ENCODE measurements at regions not wholly inside any gene's neighbourhood (a gene's known extent, or its start where the extent isn't known, plus 50 kb on each side); places are given as distances from the start of the nearest gene placed in this dataset.
"Not testable (repeated sequence)": the region's sequence is repeated elsewhere in the genome, so short reads cannot be mapped to it uniquely, and the experiment has no call there.

DNA sequence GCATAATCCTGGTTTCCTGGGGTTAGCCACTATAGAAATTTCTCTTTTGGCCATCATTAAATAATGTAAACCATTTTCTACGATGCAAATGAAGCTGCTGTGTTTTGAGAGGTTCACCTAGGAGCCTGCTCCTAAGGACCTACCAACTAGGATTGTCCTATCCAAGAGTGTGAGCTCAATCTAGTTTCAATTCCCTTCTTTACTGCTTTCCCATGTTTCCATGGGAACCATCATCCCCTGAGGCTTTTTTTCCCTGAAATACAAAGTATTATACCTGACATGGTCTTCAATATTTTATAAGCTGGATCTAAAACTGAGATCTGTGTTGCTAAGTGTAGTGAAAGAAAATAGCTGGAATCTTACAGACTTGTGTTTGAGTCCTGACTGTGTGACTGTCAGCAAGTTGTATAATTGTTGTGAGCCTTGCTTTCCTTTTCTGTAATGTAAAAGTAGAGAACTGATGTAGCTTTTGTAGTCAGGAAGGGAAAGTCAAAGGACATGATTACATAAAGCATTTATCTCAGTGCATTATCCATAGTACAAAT, 453.2 kb downstream of the PRR16 start:
- no peak for DNase-seq

- DNase-seq = no peak
Observed at GRCh38 chr5:120919017-120919416, 454.9 kb downstream of the PRR16 start.

DNA sequence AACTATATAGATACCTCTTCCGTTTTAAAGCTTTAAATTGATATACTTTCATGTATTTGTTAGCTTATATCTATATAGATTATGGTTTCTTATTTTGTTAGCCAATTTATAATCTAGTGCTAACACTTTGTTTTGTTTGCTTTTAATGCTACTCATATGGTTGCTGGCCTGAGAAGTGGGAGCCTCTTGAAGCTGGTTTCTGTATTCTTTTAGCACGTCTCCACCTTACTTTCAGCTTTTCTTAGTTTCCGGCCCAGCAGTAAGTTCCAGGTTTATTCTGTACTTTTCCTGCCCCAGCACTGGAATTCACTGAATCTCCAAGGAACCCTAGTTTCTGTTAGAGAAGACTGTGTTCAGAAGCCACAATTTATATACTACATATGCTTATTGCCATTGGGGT, 458.9 kb downstream of the PRR16 start:
- DNase-seq = no peak

DNA sequence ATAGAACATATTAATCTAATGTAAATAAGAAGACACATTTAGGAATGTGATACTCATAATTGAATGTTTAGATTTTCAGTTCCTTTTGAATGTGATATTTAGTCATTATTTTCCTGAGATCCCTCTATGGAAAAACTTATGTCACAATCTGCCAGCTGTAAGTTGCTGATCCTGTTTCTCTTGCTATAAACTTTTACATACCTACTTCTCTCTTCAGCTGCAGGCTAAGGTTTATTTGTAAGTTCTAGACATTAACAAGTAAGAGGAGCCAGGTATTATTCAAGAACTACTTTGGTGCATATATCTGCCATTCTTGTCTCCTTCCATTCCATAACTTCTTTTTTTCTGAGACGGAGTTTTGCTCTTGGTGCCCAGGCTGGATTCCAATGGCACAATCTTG, 462.4 kb downstream of the PRR16 start:
- no peak for DNase-seq

- DNase-seq = no peak
Observed at GRCh38 chr5:120927950-120928530, 463.9 kb downstream of the PRR16 start.

DNA sequence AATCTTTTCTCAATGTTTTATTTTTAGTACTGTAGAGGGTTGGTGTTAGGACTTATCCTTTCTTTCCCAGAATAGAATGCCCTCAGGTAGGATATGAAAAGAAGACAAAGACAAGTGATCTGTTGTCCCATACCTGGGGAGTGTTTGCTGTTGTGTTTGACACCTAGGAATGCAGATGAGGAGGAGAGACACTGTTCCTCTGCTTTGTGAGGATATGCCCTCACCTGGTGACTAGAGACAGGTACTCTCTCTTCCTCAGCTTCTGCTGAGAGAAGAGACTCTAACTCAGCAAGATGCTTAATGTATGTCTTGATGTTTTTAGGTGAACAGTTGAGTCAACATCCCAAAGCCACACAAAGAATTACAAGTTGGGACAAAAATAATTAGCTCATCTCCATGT, 468.4 kb downstream of the PRR16 start:
- no peak for DNase-seq

- DNase-seq = no peak
Observed at GRCh38 chr5:120934031-120934430, 469.9 kb downstream of the PRR16 start.

DNA sequence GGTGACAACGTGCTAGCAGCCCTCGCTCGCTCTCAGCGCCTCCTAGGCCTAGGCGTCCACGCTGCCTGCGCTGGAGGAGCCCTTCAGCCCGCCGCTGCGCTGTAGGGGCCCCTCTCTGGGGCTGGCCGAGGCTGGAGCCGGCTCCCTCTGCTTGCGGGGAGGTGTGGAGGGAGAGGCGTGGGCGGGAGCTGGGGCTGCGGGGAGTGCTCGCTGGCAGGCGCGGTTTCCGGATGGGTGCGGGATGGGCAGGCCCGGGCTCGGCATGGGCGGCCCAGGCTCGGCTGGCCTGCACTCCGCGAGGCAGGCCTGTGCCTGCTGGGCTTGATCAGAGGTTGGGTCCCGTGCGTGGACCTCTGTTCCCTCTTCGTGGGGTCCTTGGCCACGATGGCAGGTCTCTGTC, 472.6 kb downstream of the PRR16 start:
- no peak for DNase-seq

DNA sequence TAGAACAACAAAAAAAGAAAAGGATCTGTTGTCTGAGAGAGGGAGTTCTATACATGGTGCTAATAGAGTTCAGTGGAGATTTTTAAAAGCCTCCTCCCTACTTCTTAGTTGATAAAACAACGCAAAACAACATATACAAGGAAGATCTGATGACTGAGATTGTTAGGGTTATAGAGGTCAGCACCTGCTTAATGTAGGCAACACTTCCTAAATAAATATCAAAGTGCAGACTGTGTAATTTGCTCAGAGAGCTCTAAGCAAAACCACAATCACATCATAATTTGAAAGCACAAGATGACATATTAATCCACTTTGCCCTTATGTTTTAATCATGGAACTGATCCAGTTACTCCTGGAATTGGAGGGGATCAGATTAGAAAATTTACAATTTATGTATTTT, 474.5 kb downstream of the PRR16 start:
- no peak for DNase-seq

DNA sequence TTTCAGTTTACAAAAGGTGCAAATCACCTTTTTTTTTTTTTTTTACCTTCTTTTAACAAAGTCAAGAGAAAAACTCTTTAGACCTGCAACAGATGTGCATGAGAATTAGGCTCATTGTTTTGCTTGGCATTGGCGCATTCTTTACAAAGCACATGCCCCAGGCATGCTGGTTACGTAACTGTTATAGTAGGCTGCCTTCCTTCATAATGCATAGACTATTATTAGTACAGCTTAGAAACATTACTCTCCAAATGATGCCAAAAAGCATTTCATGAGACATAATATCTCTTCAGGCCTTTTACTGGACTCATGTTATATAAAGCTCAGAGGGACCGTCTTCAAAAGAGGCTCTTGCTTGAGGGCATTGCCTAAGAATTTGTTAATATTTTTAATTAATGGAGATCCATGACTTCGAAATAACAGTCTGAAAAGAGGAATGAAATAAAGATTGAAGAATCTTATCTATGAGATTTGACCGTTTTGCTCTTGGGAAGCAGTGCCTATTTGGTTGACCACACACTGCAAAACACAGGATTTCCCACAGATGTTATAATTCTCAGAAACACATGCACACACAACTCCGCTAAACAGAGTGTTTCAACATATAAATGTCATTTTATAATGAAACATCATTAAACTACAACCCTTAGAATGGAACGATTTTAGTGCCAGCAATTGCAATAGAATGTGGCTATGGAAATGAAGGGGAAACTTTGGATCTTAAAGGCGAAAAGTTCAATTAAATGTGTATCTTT, 478.7 kb downstream of the PRR16 start:
- no peak for DNase-seq

DNA sequence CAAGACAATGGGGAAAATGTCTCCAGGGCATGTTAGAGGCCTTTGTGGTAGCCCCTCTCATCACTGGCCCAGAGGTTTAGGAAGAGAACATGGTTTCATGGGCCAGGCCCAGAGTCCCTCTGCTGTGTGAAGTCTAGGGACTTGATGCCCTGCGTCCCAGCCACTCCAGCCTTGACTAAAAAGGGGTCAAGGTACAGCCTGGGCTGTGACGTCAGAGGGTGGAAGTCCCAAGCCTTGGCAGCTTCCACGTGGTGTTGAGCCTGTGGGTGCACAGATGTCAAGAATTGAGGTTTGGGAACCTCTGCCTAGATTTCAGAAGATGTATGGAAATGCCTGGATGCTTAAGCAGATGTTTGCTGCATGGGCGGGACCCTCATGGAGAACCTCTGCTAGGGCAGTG, 485.5 kb downstream of the PRR16 start:
- DNase-seq = not testable (repeated sequence)

GRCh38 chr5:120953445-120953844, 489.3 kb downstream of the PRR16 start:
- DNase-seq = not testable (repeated sequence)

DNA sequence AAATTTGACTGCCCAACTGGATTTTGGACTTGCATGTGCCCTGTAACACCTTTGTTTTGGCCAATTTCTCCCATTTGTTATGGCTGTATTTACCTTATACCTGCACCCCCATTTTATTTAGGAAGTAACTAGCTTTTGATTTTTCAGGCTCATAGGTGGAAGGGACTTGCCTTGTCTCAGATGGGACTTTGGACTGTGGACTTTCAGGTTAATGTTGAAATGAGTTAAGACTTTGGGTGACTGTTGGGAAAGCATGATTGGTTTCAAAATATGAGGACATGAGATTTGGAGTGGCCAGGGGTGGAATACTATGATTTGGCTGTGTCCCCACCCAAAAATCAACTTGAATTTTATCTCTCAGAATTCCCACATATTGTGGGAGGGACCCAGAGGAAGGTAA, 490.2 kb downstream of the PRR16 start:
- no peak for DNase-seq

GRCh38 chr5:120955795-120956194, 491.7 kb downstream of the PRR16 start:
- no peak for DNase-seq

DNA sequence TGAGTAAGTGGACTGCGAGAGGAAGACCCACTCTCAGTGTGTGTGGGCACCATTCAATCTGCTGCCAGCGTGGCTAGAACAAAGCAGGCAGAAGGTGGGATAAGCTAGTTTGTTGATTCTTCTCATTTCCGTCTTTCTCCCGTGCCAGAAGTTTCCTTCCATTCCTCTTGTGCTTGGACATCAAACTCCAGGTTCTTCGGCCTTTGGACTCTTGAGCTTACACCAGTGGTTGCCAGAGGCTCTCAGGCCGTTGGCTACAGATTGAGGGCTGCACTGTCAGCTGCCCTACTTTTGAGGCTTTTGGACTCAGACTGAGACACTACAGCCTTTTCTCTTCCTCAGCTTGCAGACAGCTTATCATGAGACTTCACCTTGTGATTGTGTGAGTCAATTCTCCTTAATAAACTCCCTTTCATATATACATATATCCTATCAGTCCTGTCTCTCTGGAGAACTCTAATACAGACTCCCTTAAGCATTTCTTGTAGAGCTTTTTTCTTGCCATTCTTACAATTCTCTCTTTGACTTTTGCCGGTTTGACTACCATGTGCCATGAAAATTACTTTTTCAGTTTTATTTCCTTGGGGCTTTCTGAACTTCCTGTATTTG, 494.9 kb downstream of the PRR16 start:
- DNase-seq = no peak

DNA sequence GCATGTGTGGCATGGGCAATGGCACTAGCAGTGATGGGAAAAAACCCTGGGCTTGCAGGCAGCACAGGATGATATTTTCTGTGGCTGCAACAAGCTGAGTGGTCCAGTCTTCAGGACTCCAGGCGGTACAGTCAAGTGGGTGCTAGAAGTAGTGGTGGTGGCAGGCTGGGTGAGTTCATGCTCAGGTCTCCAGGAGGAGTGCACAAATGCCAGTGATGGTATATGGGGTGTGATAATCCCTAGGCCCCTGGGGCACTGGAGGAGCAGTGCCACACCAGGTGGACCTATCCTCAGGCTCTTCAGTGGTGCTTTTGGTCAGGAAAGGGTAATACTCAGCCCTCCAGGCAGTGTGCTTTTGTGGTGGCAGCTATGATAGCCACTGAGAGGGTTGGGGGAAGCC, 496.4 kb downstream of the PRR16 start:
- DNase-seq = no peak

- DNase-seq = no peak
Observed at GRCh38 chr5:120967366-120967765, 503.3 kb downstream of the PRR16 start.

DNA sequence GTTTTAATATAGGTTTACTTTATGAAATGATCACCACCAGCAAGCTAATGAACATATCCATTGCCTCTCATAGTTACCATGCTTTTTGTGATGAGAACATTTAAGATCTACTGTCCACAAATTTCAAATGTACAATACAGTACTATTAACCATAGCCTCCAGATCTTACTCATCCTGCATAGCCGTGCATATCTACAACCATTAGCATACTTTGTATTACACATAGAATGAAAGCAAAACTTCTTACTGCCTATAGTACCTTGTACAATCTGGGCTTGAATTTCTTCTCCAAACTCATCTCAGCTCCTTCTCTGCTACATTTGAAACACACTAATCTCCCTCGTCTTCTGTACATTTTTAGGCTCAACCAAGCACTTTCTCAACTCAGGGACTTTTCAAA, 510.6 kb downstream of the PRR16 start:
- DNase-seq = no peak

DNA sequence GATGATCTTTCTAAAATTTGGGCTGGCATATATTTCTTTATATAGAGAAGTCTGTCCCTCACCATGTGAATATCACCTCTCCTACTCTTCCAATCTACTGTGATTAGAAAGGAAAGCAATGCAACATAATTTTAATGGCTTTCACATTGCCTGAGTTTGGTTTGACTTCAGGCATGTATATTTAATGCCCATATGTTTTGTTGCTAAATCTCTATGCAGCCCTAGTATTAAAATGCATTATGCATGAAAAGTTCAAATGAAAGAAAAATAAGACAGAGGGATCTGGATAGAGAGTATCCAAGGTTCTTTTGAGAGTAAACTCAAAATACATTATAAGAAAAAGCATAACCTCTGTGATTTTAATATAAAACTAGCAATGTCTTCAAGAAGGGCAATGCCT, 518.3 kb downstream of the PRR16 start:
- no peak for DNase-seq

- no peak for DNase-seq
Observed at GRCh38 chr5:120985526-120985925, 521.4 kb downstream of the PRR16 start.

GRCh38 chr5:120988491-120988890, 524.4 kb downstream of the PRR16 start:
- DNase-seq = no peak

GRCh38 chr5:120988941-120989340, 524.8 kb downstream of the PRR16 start:
- no peak for DNase-seq

DNA sequence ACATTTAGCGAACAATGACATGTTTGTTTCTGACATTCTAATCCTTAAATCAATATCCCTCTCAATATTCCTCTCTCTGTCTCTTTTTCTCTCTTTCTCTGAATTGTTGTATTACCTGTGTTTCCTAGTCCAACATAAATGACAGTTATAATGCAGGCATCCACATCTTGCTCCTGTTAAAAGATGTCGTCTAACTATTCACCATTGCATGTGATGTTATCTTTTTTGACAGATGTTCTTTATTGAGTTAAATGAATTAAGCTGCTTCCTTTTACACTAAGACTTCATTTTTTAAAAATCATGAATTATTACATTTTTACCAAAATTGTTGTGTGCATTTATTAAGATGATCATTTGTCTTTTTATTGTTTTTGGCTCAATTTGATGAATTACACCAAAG, 527.5 kb downstream of the PRR16 start:
- no peak for DNase-seq

Measured in amygdala (tissue), 56 donors.